CD14-positive monocyte (primary cell): ENCODE measurements at regions not wholly inside any gene's neighbourhood (a gene's known extent, or its start where the extent isn't known, plus 50 kb on each side); places are given as distances from the start of the nearest gene placed in this dataset.

Source experiments
- DNase-seq, 3 donors: peaks; one replicate each; pipeline ENCODE4 v3.0.0-alpha.2; 2011 to 2022
- H2AFZ ChIP-seq: 2 replicates; pipeline ENCODE4 v1.6.0; 2012; ENCODE audit warnings: mild to moderate bottlenecking, low read depth, low read length, inconsistent platforms; ENCODE audit not compliant: insufficient read depth, poor library complexity, severe bottlenecking
- H3K27ac ChIP-seq, 2 donors: 1 replicate in 1 of 2; 2 replicates in 1 of 2; pipeline ENCODE4 v1.5.1; 2012 to 2013; ENCODE audit warnings: low read length in 2 of 2, control low read depth in 1 of 2, inconsistent platforms in 1 of 2, low read depth in 1 of 2, mild to moderate bottlenecking in 1 of 2
- H3K27me3 ChIP-seq, 2 donors: one replicate each; pipeline versions ENCODE4 v1.6.0 to v1.6.1; 2011 to 2013; ENCODE audit warnings: low read length in 2 of 2; ENCODE audit not compliant: control insufficient read depth in 2 of 2, insufficient read depth in 2 of 2
- H3K36me3 ChIP-seq, 2 donors: replicated peaks in 1 of 2; 1 replicate in 1 of 2; 2 replicates in 1 of 2; pipeline versions ENCODE4 v1.5.1 to v1.6.1; 2012 to 2013; ENCODE audit warnings: low read length in 2 of 2, control low read depth in 1 of 2, inconsistent platforms in 1 of 2, mild to moderate bottlenecking in 1 of 2; ENCODE audit not compliant: insufficient read depth in 2 of 2, control insufficient read depth in 1 of 2
- H3K4me1 ChIP-seq, 2 donors: 1 replicate in 1 of 2; 2 replicates in 1 of 2; pipeline versions ENCODE4 v1.5.1 to v1.6.1; 2012 to 2013; ENCODE audit warnings: low read length in 2 of 2, control low read depth in 1 of 2, inconsistent platforms in 1 of 2, mild to moderate bottlenecking in 1 of 2, moderate library complexity in 1 of 2; ENCODE audit not compliant: insufficient read depth in 2 of 2, control insufficient read depth in 1 of 2
- H3K4me2 ChIP-seq: replicated peaks from 2 replicates; pipeline ENCODE3; 2012; ENCODE audit warnings: low read length, moderate library complexity, mild to moderate bottlenecking; ENCODE audit not compliant: poor library complexity, severe bottlenecking; ENCODE audit errors: extremely low read depth
- H3K4me3 ChIP-seq, 3 experiments: fragments of 200-600 bp in 1 of 3; sonication (generic) in 1 of 3; replicated peaks in 1 of 3; 1 replicate in 2 of 3; 2 replicates in 1 of 3; pipeline ENCODE4 v1.5.1; 2011 to 2013; ENCODE audit warnings: low read length in 3 of 3, mild to moderate bottlenecking in 3 of 3, control low read depth in 2 of 3, low read depth in 2 of 3, inconsistent platforms in 1 of 3, moderate library complexity in 1 of 3
- H3K79me2 ChIP-seq: 2 replicates; pipeline ENCODE4 v1.6.0; 2012; ENCODE audit warnings: mild to moderate bottlenecking, control low read depth, inconsistent platforms, low read length, moderate library complexity; ENCODE audit not compliant: insufficient read depth
- H3K9ac ChIP-seq: 2 replicates; pipeline ENCODE4 v1.6.0; 2017; ENCODE audit warnings: low read length, mild to moderate bottlenecking; ENCODE audit not compliant: insufficient read depth, poor library complexity, severe bottlenecking
- H3K9me3 ChIP-seq, 2 donors: replicated peaks in 1 of 2; 1 replicate in 1 of 2; 2 replicates in 1 of 2; pipeline versions ENCODE4 v1.5.1 to v1.6.1; 2012 to 2013; ENCODE audit warnings: low read length in 2 of 2, control low read depth in 1 of 2; ENCODE audit not compliant: control insufficient read depth in 1 of 2, insufficient read depth in 1 of 2
- H4K20me1 ChIP-seq: 2 replicates; pipeline ENCODE4 v1.6.0; 2012; ENCODE audit warnings: mild to moderate bottlenecking, low read length, control low read depth, moderate library complexity; ENCODE audit not compliant: insufficient read depth
- H3K27ac Mint-ChIP-seq, 7 donors: one replicate each; pipeline ENCODE4 v1.8.0; 2020; ENCODE audit warnings: mild to moderate bottlenecking in 7 of 7, mixed read lengths in 7 of 7, moderate library complexity in 6 of 7, inconsistent platforms in 2 of 7
- H3K27me3 Mint-ChIP-seq, 3 donors: one replicate each; pipeline ENCODE4 v1.8.0; 2021 to 2022; ENCODE audit warnings: low read depth in 3 of 3, mild to moderate bottlenecking in 3 of 3, mixed read lengths in 3 of 3, moderate library complexity in 3 of 3, inconsistent platforms in 1 of 3
- H3K36me3 Mint-ChIP-seq, 2 donors: one replicate each; pipeline ENCODE4 v1.8.0; 2020; ENCODE audit warnings: mixed read lengths in 2 of 2, inconsistent platforms in 1 of 2, mild to moderate bottlenecking in 1 of 2
- H3K4me1 Mint-ChIP-seq: one replicate; pipeline ENCODE4 v1.8.0; 2020; ENCODE audit warnings: mild to moderate bottlenecking, mixed read lengths
- H3K4me3 Mint-ChIP-seq, 2 donors: one replicate each; pipeline ENCODE4 v1.8.0; 2020; ENCODE audit warnings: mild to moderate bottlenecking in 2 of 2, mixed read lengths in 2 of 2, moderate library complexity in 1 of 2
- H3K9me3 Mint-ChIP-seq, 7 donors: one replicate each; pipeline ENCODE4 v1.8.0; 2020 to 2022; ENCODE audit warnings: mixed read lengths in 7 of 7, mild to moderate bottlenecking in 6 of 7, moderate library complexity in 6 of 7, inconsistent platforms in 2 of 7
- WGBS: methylation state at CpG from one replicate; pipeline ENCODE4 v1.1.5; 2013; ENCODE audit warnings: missing lambda C conversion rate; ENCODE audit not compliant: insufficient coverage; 5-methylcytosine and 5-hydroxymethylcytosine counted together
- intact Hi-C, 2 donors: fragments of 100-400 bp; cut with micrococcal nuclease; formaldehyde crosslinking; loops; one replicate each; pipeline versions ENCODE4 v1.15.0 to v1.15.1; 2023
- TF ChIP-seq, protein P1 (sequence below): fragments of 200-600 bp; IDR thresholded peaks from one replicate; pipeline ENCODE4 v1.8.0; 2022; ENCODE audit warnings: antibody characterized with exemption, mild to moderate bottlenecking

DNA sequence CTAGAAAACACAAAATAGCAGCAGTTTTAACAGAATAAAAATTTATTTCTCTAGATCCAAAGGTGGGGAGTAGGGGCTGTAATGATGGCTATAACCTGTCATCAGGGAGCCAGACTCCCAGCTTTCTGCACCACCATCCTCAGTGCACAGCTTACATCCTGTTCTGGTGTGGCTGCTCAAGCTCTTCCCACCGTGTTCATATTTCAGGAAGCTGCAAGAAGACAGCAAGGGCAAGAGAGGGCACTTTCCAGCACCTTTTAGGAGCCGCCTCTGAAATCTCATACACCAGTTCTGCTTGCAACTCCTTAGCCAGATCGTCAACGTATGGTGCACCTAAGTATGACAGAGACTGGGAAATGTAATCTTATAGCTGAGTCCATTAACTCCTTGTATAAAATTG is 253.7 kb downstream of the CENPC start:
- Histone ChIP-seq H3K9me3 (peaks cover 0 to 4% of the 10 kb centered on the region in 2 donors), H3K4me3 (no peak overlapping the region), H4K20me1 (no peaks in the 10 kb centered on the region), H3K4me1 (no peaks in the 10 kb centered on the region), H3K36me3 (no peaks in the 10 kb centered on the region), H3K9ac (no peak overlapping the region), H3K27ac (no peak overlapping the region), H3K4me2 (no peak overlapping the region), H3K79me2 (no peaks in the 10 kb centered on the region), H3K27me3 (no peaks in the 10 kb centered on the region), H2AFZ (no peak overlapping the region)
- WGBS = 0% methylated on average over 1 of the region's 4 CpGs
- Mint-ChIP-seq H3K36me3 (no peaks in the 10 kb centered on the region), H3K27ac (no peak overlapping the region), H3K4me3 (no peak overlapping the region), H3K4me1 (peaks cover 8% of the 10 kb centered on the region), H3K9me3 (peaks cover 0 to 6% (median 0%) of the 10 kb centered on the region in 7 donors), H3K27me3 (peaks cover 0 to 1% (median 0%) of the 10 kb centered on the region in 3 donors)
- DNase-seq = no peak
- intact Hi-C loops = no loop called here
- TF ChIP-seq, protein P1, sequence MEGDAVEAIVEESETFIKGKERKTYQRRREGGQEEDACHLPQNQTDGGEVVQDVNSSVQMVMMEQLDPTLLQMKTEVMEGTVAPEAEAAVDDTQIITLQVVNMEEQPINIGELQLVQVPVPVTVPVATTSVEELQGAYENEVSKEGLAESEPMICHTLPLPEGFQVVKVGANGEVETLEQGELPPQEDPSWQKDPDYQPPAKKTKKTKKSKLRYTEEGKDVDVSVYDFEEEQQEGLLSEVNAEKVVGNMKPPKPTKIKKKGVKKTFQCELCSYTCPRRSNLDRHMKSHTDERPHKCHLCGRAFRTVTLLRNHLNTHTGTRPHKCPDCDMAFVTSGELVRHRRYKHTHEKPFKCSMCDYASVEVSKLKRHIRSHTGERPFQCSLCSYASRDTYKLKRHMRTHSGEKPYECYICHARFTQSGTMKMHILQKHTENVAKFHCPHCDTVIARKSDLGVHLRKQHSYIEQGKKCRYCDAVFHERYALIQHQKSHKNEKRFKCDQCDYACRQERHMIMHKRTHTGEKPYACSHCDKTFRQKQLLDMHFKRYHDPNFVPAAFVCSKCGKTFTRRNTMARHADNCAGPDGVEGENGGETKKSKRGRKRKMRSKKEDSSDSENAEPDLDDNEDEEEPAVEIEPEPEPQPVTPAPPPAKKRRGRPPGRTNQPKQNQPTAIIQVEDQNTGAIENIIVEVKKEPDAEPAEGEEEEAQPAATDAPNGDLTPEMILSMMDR = no peak

DNA sequence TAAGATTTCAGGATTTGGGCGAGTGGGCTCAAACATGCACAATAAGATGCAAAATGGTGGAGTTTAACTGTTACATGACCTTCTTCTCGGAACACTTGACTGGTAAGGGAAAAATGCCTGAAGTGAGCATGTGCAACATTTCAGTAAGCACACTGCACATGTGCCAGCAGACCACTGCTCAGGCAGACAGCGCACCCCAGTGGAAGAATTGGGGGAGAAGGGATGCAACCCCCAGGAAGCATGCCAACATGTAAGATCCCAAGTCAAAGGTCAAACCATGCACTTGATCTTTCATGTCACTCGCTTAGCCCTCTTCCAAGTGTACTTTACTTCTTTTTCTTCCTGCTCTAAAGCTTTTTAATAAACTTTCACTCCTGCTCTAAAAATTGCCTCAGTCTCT is 256.3 kb downstream of the CENPC start:
- Histone ChIP-seq H3K4me2 (no peak overlapping the region), H3K4me3 (no peak overlapping the region), H3K9me3 (peaks cover 0 to 8% of the 10 kb centered on the region in 2 donors), H2AFZ (no peak overlapping the region), H3K36me3 (no peaks in the 10 kb centered on the region), H3K4me1 (no peaks in the 10 kb centered on the region), H3K79me2 (no peaks in the 10 kb centered on the region), H4K20me1 (no peaks in the 10 kb centered on the region), H3K27ac (no peak overlapping the region), H3K9ac (no peak overlapping the region), H3K27me3 (no peaks in the 10 kb centered on the region)
- Mint-ChIP-seq H3K9me3 (peaks cover 0 to 10% (median 7%) of the 10 kb centered on the region in 7 donors), H3K36me3 (no peaks in the 10 kb centered on the region), H3K27ac (no peak overlapping the region), H3K4me3 (no peak overlapping the region), H3K4me1 (peaks cover 8% of the 10 kb centered on the region), H3K27me3 (no peaks in the 10 kb centered on the region)
- TF ChIP-seq, protein P1 = no peak
- DNase-seq = no peak
- WGBS = 82% methylated on average over 3 of the region's 4 CpGs
- intact Hi-C loops = no loop called here
